Activated naive CD8-positive, alpha-beta T cell treated with anti-CD3 and anti-CD28 coated beads for 36 hours (primary cell): ENCODE measurements at regions not wholly inside any gene's neighbourhood (a gene's known extent, or its start where the extent isn't known, plus 50 kb on each side); places are given as distances from the start of the nearest gene placed in this dataset.

Experiments
- DNase-seq: peaks from one replicate; pipeline ENCODE4 v3.0.0; 2021
- H3K27ac Mint-ChIP-seq: one replicate; pipeline ENCODE4 v1.8.0; 2022; ENCODE audit warnings: mild to moderate bottlenecking, moderate library complexity, mixed read lengths
- H3K27me3 Mint-ChIP-seq: one replicate; pipeline ENCODE4 v1.8.0; 2022; ENCODE audit warnings: mild to moderate bottlenecking, mixed read lengths
- H3K36me3 Mint-ChIP-seq: one replicate; pipeline ENCODE4 v1.8.0; 2021; ENCODE audit warnings: mild to moderate bottlenecking, mixed read lengths
- H3K4me1 Mint-ChIP-seq: one replicate; pipeline ENCODE4 v1.8.0; 2021; ENCODE audit warnings: mixed read lengths
- H3K4me3 Mint-ChIP-seq: one replicate; pipeline ENCODE4 v1.8.0; 2022; ENCODE audit warnings: mild to moderate bottlenecking, moderate library complexity, mixed read lengths
- H3K9me3 Mint-ChIP-seq: one replicate; pipeline ENCODE4 v1.8.0; 2022; ENCODE audit warnings: mixed read lengths

- no peak overlapping the region for H3K27ac Mint-ChIP-seq
- no peak for DNase-seq
- no peaks in the 10 kb centered on the region for H3K4me1 Mint-ChIP-seq
- peaks cover 22% of the 10 kb centered on the region for H3K27me3 Mint-ChIP-seq
- H3K36me3 Mint-ChIP-seq, result no peaks in the 10 kb centered on the region
- H3K9me3 Mint-ChIP-seq, result no peaks in the 10 kb centered on the region
- H3K4me3 Mint-ChIP-seq, result no peak overlapping the region
Measured at GRCh38 chr11:31913985-31914384, 102.9 kb upstream of the PAX6 start.

GRCh38 chr11:31912808-31913207, 101.7 kb upstream of the PAX6 start:
- Mint-ChIP-seq H3K27me3 (peaks cover 22% of the 10 kb centered on the region), H3K4me1 (no peaks in the 10 kb centered on the region), H3K9me3 (no peaks in the 10 kb centered on the region), H3K27ac (no peak overlapping the region), H3K4me3 (no peak overlapping the region), H3K36me3 (no peaks in the 10 kb centered on the region)
- DNase-seq, result no peak

- Mint-ChIP-seq H3K4me1 (no peaks in the 10 kb centered on the region), H3K36me3 (no peaks in the 10 kb centered on the region), H3K27ac (no peak overlapping the region), H3K27me3 (peaks cover 22% of the 10 kb centered on the region), H3K4me3 (no peak overlapping the region), H3K9me3 (no peaks in the 10 kb centered on the region)
- DNase-seq, result no peak
Measured at GRCh38 chr11:31910950-31911576, 99.9 kb upstream of the PAX6 start.

GRCh38 chr11:31903225-31904074, 92.3 kb upstream of the PAX6 start:
- Mint-ChIP-seq H3K4me3 (no peak overlapping the region), H3K27me3 (peaks cover 11% of the 10 kb centered on the region), H3K4me1 (no peaks in the 10 kb centered on the region), H3K36me3 (peaks cover 2% of the 10 kb centered on the region), H3K9me3 (no peaks in the 10 kb centered on the region), H3K27ac (no peak overlapping the region)
- DNase-seq, result no peak

- Mint-ChIP-seq H3K27ac (no peak overlapping the region), H3K9me3 (no peaks in the 10 kb centered on the region), H3K4me3 (no peak overlapping the region)
Measured at GRCh38 chr11:31902706-31903105, 91.6 kb upstream of the PAX6 start.

GRCh38 chr11:31895926-31896325, 84.8 kb upstream of the PAX6 start:
- Mint-ChIP-seq H3K36me3 (no peaks in the 10 kb centered on the region), H3K9me3 (no peaks in the 10 kb centered on the region), H3K4me1 (no peaks in the 10 kb centered on the region), H3K27ac (no peak overlapping the region), H3K4me3 (no peak overlapping the region), H3K27me3 (peaks cover 7% of the 10 kb centered on the region)
- DNase-seq, result no peak

More at GRCh38 chr11:31902706-31903105, 91.6 kb upstream of the PAX6 start:
- peaks cover 11% of the 10 kb centered on the region for H3K27me3 Mint-ChIP-seq
- H3K4me1 Mint-ChIP-seq, result no peaks in the 10 kb centered on the region
- peaks cover 2% of the 10 kb centered on the region for H3K36me3 Mint-ChIP-seq
- DNase-seq, result no peak

- Mint-ChIP-seq H3K4me1 (no peaks in the 10 kb centered on the region), H3K9me3 (no peaks in the 10 kb centered on the region), H3K27me3 (peaks cover 18% of the 10 kb centered on the region), H3K36me3 (no peaks in the 10 kb centered on the region), H3K4me3 (no peak overlapping the region), H3K27ac (no peak overlapping the region)
- DNase-seq, result no peak
Measured at GRCh38 chr11:31887180-31887579, 76.1 kb upstream of the PAX6 start.

GRCh38 chr11:31884080-31884479, 73.0 kb upstream of the PAX6 start:
- Mint-ChIP-seq H3K4me3 (no peak overlapping the region), H3K9me3 (no peaks in the 10 kb centered on the region), H3K36me3 (no peaks in the 10 kb centered on the region), H3K27ac (no peak overlapping the region), H3K27me3 (peaks cover 27% of the 10 kb centered on the region), H3K4me1 (no peaks in the 10 kb centered on the region)
- no peak for DNase-seq

GRCh38 chr11:31883435-31883834, 72.3 kb upstream of the PAX6 start:
- Mint-ChIP-seq H3K36me3 (no peaks in the 10 kb centered on the region), H3K4me3 (no peak overlapping the region), H3K27me3 (peaks cover 27% of the 10 kb centered on the region), H3K27ac (no peak overlapping the region), H3K9me3 (no peaks in the 10 kb centered on the region), H3K4me1 (no peaks in the 10 kb centered on the region)
- DNase-seq, result no peak

- Mint-ChIP-seq H3K4me3 (no peak overlapping the region), H3K27ac (no peak overlapping the region), H3K27me3 (peaks cover 26% of the 10 kb centered on the region), H3K36me3 (no peaks in the 10 kb centered on the region), H3K9me3 (no peaks in the 10 kb centered on the region), H3K4me1 (no peaks in the 10 kb centered on the region)
- no peak for DNase-seq
Measured at GRCh38 chr11:31882951-31883392, 71.8 kb upstream of the PAX6 start.

- no peaks in the 10 kb centered on the region for H3K4me1 Mint-ChIP-seq
- peaks cover 19% of the 10 kb centered on the region for H3K27me3 Mint-ChIP-seq
- H3K9me3 Mint-ChIP-seq, result no peaks in the 10 kb centered on the region
- no peak overlapping the region for H3K27ac Mint-ChIP-seq
- no peak for DNase-seq
- H3K4me3 Mint-ChIP-seq, result no peak overlapping the region
- no peaks in the 10 kb centered on the region for H3K36me3 Mint-ChIP-seq
Measured at GRCh38 chr11:31881825-31882224, 70.7 kb upstream of the PAX6 start.

GRCh38 chr11:31879681-31880080, 68.6 kb upstream of the PAX6 start:
- Mint-ChIP-seq H3K4me3 (no peak overlapping the region), H3K36me3 (no peaks in the 10 kb centered on the region), H3K27me3 (peaks cover 30% of the 10 kb centered on the region), H3K27ac (no peak overlapping the region), H3K4me1 (no peaks in the 10 kb centered on the region), H3K9me3 (no peaks in the 10 kb centered on the region)
- no peak for DNase-seq

GRCh38 chr11:31877863-31878262, 66.7 kb upstream of the PAX6 start:
- Mint-ChIP-seq H3K27me3 (peaks cover 32% of the 10 kb centered on the region), H3K36me3 (no peaks in the 10 kb centered on the region), H3K9me3 (no peaks in the 10 kb centered on the region), H3K4me3 (no peak overlapping the region), H3K4me1 (no peaks in the 10 kb centered on the region), H3K27ac (no peak overlapping the region)
- no peak for DNase-seq

GRCh38 chr11:31877083-31877482, 66.0 kb upstream of the PAX6 start:
- no peak overlapping the region for H3K27ac Mint-ChIP-seq
- H3K4me1 Mint-ChIP-seq, result no peaks in the 10 kb centered on the region
- peaks cover 38% of the 10 kb centered on the region for H3K27me3 Mint-ChIP-seq
- H3K36me3 Mint-ChIP-seq, result no peaks in the 10 kb centered on the region
- H3K9me3 Mint-ChIP-seq, result no peaks in the 10 kb centered on the region
- no peak overlapping the region for H3K4me3 Mint-ChIP-seq
- no peak for DNase-seq

GRCh38 chr11:31875866-31876560, 64.9 kb upstream of the PAX6 start:
- Mint-ChIP-seq H3K9me3 (no peaks in the 10 kb centered on the region), H3K4me3 (no peak overlapping the region), H3K27ac (no peak overlapping the region), H3K36me3 (no peaks in the 10 kb centered on the region), H3K27me3 (peaks cover 33% of the 10 kb centered on the region), H3K4me1 (no peaks in the 10 kb centered on the region)
- no peak for DNase-seq
